ENCODE measurements at regions not wholly inside any gene's neighbourhood (a gene's known extent, or its start where the extent isn't known, plus 50 kb on each side); places are given as distances from the start of the nearest gene placed in this dataset.

DNA sequence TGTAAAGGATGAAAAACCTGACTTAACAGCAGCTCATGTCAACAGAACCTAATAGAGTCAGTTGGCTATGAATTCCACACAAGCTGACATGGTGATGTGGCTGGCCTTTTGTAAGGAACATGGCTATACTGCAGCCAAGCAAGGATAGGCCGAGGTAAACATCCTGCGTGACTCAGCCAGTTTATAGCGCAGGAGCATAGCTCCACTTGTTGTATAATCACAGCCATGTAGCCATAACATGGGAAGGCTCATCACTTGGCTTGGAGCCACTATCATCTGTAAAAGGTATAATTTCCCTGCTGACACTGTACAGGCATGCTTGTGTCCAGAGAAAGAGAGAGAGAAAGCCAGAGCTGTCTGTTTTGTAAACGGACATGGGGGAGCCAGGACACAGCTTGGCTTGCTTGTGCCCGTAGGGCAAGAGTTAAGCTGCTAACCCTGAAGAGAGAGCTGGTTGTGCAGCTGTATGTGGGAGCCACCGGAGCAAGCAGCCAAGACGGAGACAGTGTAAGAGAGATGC lies 104.4 kb upstream of the PLET1 start:
- Mint-ChIP-seq H3K36me3 (peaks cover 0 to 13% (median 0%) of the 10 kb centered on the region in 3 donors), H3K27ac (no peak overlapping the region), H3K4me3 (no peak overlapping the region), H3K4me1 (peaks cover 0 to 2% (median 0%) of the 10 kb centered on the region in 4 donors), H3K27me3 (no peaks in the 10 kb centered on the region), H3K9me3 (no peaks in the 10 kb centered on the region)
- ATAC-seq, result no peak
- DNase-seq, result no peak
- POLR2A ChIA-PET, result no interaction called here

DNA sequence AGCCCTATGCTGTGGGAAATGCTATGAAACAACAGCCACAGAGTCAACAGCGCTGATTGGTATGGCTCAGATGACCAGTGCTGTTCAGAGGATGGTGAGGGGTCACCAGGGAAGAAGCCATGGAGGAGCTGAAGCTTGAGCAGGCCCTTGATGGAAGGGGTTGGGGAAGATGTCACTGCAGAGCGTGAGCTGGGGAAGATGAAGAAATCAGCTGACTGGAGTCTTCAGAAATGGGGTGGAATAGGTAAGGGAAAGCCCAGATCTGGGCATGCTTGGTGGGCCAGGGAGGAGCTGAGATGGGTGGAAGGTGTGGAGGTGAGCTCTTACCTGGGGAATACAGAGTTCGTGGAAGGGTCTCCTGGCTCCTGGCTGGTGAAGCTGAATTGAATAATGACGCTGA lies 105.4 kb upstream of the PLET1 start:
- Mint-ChIP-seq H3K4me3 (no peak overlapping the region), H3K9me3 (no peaks in the 10 kb centered on the region), H3K4me1 (peaks cover 0 to 2% (median 0%) of the 10 kb centered on the region in 4 donors), H3K36me3 (peaks cover 0 to 14% (median 0%) of the 10 kb centered on the region in 3 donors), H3K27ac (no peak overlapping the region), H3K27me3 (no peaks in the 10 kb centered on the region)
- POLR2A ChIA-PET, result no interaction called here
- ATAC-seq, result no peak
- DNase-seq, result no peak

DNA sequence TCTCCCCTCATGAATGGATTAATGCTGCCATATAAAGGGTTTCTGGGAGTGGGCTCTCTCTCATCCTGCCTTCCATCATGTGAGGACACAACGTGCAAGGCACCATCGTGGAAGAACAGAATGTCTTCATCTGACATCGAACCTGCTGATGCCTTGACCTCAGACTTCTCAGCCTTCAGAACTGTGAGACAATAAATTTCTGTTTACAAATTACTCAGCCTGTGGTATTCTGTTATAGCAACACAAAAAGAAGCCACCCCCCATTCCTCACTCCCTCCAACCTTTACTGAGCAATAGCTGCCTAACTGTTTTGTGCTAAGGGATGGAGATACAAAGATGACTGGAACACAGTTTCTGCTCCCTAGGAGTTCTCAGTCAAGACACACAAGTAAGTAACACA lies 106.1 kb upstream of the PLET1 start:
- H3K4me1 Mint-ChIP-seq, result peaks cover 0 to 2% (median 0%) of the 10 kb centered on the region in 4 donors
- DNase-seq, result no peak
- POLR2A ChIA-PET, result no interaction called here
- H3K27ac Mint-ChIP-seq, result no peak overlapping the region
- no peaks in the 10 kb centered on the region for H3K27me3 Mint-ChIP-seq
- H3K9me3 Mint-ChIP-seq, result peaks cover 0 to under 1% (median 0%) of the 10 kb centered on the region in 9 donors
- H3K4me3 Mint-ChIP-seq, result no peak overlapping the region
- ATAC-seq, result no peak
- H3K36me3 Mint-ChIP-seq, result peaks cover 0 to 9% (median 0%) of the 10 kb centered on the region in 3 donors

DNA sequence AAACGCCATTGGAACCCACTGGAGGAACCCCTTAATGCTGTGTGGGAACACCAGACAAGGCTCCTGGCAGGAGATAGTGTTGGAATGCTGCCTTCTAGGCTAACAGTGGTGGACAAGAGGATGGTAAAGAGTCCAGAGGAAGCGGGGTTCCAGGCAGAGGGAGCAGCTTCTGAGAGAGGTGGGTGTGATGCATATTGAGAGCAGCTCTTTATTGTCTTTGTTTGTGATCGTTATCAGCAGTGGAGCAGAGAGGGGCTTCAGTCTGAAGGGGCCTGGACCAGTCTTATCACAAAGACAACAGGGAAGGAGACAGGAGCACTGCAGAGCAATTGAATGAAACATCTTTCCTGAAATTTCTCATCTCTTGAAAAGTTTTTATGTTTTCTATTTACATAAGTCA lies 106.8 kb upstream of the PLET1 start:
- ATAC-seq, result no peak
- H3K4me3 Mint-ChIP-seq, result no peak overlapping the region
- no peaks in the 10 kb centered on the region for H3K27me3 Mint-ChIP-seq
- H3K9me3 Mint-ChIP-seq, result peaks cover 0 to 6% (median 0%) of the 10 kb centered on the region in 9 donors
- POLR2A ChIA-PET, result no interaction called here
- DNase-seq, result no peak
- peaks cover 0 to 2% (median 0%) of the 10 kb centered on the region in 4 donors for H3K4me1 Mint-ChIP-seq
- H3K27ac Mint-ChIP-seq, result no peak overlapping the region
- H3K36me3 Mint-ChIP-seq, result peaks cover 0 to 9% (median 2%) of the 10 kb centered on the region in 3 donors

DNA sequence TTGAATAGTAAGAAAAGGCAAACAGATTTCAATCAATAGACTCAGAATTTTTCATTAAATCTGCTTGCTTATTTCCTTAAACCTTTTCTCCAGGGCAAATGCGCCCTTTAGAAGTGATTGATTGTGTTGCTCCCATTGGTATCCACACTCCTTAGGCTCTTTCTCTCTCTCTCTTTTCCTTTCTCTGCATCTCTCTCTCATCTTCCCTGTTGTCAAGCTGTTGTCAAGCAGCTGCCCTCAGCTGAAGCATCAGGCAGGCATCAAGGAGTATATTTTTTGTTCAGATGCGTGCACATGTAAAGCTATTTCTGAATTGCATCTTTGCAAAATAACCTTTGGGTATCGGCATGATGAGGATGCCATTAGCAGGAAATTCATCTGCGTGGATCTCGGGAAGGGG lies 107.2 kb upstream of the PLET1 start:
- Mint-ChIP-seq H3K9me3 (peaks cover 0 to 9% (median 0%) of the 10 kb centered on the region in 9 donors), H3K27ac (peak overlapping the region in 1 of 10 donors; percentile 32)

DNA sequence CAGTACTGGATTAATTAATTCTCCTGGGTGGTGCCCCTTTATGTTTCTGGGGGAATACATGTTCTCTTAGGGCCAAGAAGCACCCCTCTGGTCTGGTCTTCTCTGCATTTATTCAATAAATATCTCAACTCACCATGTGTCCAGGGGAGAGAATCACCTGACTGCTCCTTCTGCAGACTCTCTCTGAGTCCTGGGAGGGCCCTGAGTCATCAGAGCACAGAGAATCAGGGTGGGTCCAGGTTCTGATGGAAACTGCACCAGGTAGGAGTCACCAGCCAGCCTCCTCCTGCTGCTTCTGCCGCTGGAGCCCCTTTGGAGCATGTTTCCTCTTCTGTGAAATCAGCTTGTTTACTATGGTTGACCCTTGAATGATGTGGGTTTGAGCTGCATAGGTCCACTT lies 107.7 kb upstream of the PLET1 start:
- peaks cover 0 to 2% (median 0%) of the 10 kb centered on the region in 4 donors for H3K4me1 Mint-ChIP-seq
- DNase-seq (no peak), ATAC-seq (no peak)
- H3K9me3 Mint-ChIP-seq, result peaks cover 0 to 13% (median 0%) of the 10 kb centered on the region in 9 donors
- no peak overlapping the region for H3K4me3 Mint-ChIP-seq
- no peak overlapping the region for H3K27ac Mint-ChIP-seq
- H3K27me3 Mint-ChIP-seq, result no peaks in the 10 kb centered on the region
- POLR2A ChIA-PET, result no interaction called here
- peaks cover 0 to 11% (median 2%) of the 10 kb centered on the region in 3 donors for H3K36me3 Mint-ChIP-seq

More for the DNA sequence above, 107.2 kb upstream of the PLET1 start:
- POLR2A ChIA-PET, result no interaction called here
- DNase-seq (no peak), ATAC-seq (no peak)
- Mint-ChIP-seq H3K27me3 (no peaks in the 10 kb centered on the region), H3K4me1 (peaks cover 0 to 2% (median 0%) of the 10 kb centered on the region in 4 donors), H3K4me3 (no peak overlapping the region), H3K36me3 (peaks cover 0 to 9% (median 2%) of the 10 kb centered on the region in 3 donors)

DNA sequence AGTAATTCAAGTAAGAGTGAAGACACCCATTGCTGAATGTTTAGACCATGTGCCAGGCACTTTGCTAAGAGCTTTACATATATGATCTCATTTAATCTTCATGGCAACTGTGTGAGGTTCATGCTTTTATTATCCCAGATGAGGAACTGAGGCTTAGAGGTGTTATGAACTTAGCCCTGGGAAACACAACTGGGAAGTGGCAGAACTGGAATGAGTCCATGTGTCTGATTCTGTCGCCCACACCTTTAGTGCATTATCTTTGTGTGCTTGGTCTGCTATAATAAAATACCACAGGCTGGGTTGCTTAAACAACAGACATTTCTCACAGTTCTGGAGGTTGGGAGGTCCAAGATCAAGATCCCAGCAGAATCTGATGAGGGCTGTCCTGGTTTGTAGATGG lies 108.7 kb upstream of the PLET1 start:
- ATAC-seq (no peak), DNase-seq (no peak)
- Mint-ChIP-seq H3K27ac (no peak overlapping the region), H3K27me3 (no peaks in the 10 kb centered on the region), H3K4me3 (no peak overlapping the region), H3K4me1 (peaks cover 0 to 2% (median 0%) of the 10 kb centered on the region in 4 donors), H3K9me3 (peaks cover 0 to 13% (median 0%) of the 10 kb centered on the region in 9 donors), H3K36me3 (peaks cover 0 to 12% (median 2%) of the 10 kb centered on the region in 3 donors)
- POLR2A ChIA-PET, result no interaction called here

DNA sequence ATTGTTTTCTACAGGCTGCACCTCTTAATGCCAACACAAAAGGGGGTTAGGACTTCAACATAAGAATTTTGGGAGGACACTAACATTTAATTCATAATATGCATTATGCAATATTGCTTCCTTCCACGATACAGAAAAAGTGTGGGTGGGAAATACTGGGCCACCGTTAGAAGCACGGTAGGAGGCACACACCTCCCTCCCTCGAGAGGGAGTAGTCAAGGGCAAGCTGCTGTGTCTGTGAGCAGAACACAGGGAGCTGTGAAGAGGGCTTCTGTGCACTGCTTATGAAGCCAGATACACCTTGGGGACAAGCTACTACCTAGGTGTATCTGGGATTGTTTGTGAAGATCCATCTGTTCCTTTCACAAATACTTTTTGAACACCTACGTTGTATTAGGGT lies 109.3 kb upstream of the PLET1 start:
- DNase-seq, result no peak
- H3K27me3 Mint-ChIP-seq, result no peaks in the 10 kb centered on the region
- peaks cover 0 to 13% (median 0%) of the 10 kb centered on the region in 9 donors for H3K9me3 Mint-ChIP-seq
- H3K36me3 Mint-ChIP-seq, result peaks cover 0 to 16% (median 2%) of the 10 kb centered on the region in 3 donors
- peaks cover 0 to 2% (median 0%) of the 10 kb centered on the region in 4 donors for H3K4me1 Mint-ChIP-seq
- no peak for ATAC-seq
- H3K27ac Mint-ChIP-seq, result no peak overlapping the region
- no peak overlapping the region for H3K4me3 Mint-ChIP-seq
- POLR2A ChIA-PET, result no interaction called here

DNA sequence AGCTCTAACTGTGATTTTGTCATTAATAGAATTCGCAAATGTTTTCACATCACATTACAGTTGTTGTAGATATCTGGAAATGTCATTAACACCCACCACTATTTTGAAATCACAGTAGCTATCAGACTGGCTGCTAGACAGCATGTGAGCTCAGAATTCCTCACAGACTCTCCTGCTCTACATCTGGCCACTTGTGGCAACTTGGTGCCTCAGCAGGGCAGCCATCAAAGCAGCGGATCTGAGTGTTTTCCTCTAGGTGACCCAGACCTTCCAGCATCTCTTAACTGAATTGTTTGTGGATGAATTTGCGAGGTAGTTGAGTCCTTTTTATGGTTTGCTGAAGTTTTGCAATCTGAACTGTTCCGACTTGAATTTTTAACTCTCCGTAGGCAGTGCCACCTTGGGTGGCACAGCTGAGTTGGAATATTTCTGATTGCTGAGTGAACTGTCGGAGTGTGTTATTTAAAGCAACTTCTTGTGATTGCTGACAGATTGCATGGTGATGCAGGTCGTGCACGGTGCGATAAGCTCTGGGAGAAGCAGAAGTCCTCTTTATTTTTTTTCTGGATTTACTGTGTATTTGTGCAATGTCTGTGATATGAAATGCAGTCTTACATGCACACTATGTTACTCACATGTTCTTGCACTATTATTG lies 114.0 kb upstream of the PLET1 start:
- no peak for DNase-seq
- H3K4me3 Mint-ChIP-seq, result no peak overlapping the region
- peaks cover 0 to 11% (median 2%) of the 10 kb centered on the region in 3 donors for H3K36me3 Mint-ChIP-seq
- POLR2A ChIA-PET, result no interaction called here
- H3K4me1 Mint-ChIP-seq, result no peaks in the 10 kb centered on the region
- H3K9me3 Mint-ChIP-seq, result peaks cover 0 to 13% (median 0%) of the 10 kb centered on the region in 9 donors
- no peak for ATAC-seq
- H3K27me3 Mint-ChIP-seq, result no peaks in the 10 kb centered on the region
- H3K27ac Mint-ChIP-seq, result no peak overlapping the region

DNA sequence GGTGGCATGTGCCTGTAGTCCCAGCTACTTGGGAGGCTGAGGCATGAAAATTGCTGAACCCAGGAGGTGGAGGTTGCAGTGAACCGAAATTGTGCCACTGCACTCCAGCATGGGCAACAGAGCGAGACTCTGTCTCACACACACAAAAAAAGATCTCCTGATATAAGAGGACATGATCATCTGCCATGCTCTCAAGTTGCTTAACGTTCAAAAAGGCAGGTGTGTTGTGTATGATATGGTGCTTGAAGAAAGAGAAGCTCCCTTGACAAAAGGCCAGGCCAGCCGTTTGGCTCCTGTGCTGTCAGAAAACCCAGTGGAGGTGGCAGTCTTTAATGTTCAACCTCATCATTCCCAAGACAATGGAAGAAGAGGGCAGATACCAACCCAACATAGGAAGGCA lies 117.3 kb upstream of the PLET1 start:
- H3K27me3 Mint-ChIP-seq, result no peaks in the 10 kb centered on the region
- no peak overlapping the region for H3K4me3 Mint-ChIP-seq
- POLR2A ChIA-PET, result no interaction called here
- DNase-seq (no peak), ATAC-seq (no peak)
- H3K27ac Mint-ChIP-seq, result no peak overlapping the region
- peaks cover 0 to 5% (median 0%) of the 10 kb centered on the region in 9 donors for H3K9me3 Mint-ChIP-seq
- H3K4me1 Mint-ChIP-seq, result no peaks in the 10 kb centered on the region
- H3K36me3 Mint-ChIP-seq, result peaks cover 0 to 6% (median 0%) of the 10 kb centered on the region in 3 donors

DNA sequence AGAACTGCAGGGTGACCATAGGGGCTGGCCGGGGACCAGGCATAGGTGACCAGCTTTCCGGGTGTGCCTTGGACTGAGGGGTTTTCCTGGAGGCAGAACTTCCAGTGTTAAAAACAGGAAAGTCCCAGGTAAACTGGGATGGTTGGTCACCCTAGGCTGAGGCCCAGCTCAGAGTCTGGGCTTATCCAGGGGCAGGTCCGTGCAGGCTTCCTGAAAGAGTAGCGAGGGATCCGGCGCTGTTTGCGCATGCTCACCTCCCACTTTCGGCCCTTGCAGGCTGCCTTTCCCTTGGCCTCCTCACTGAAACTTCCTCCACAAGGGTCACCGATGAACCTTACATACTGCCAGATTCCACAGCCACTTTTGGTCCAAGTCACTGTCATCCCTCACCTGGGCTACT lies 119.8 kb upstream of the PLET1 start:
- no peaks in the 10 kb centered on the region for H3K27me3 Mint-ChIP-seq
- peaks cover 0 to 14% (median 0%) of the 10 kb centered on the region in 9 donors for H3K9me3 Mint-ChIP-seq
- POLR2A ChIA-PET, result no interaction called here
- H3K4me1 Mint-ChIP-seq, result no peaks in the 10 kb centered on the region
- no peak overlapping the region for H3K27ac Mint-ChIP-seq
- no peak for ATAC-seq
- no peaks in the 10 kb centered on the region for H3K36me3 Mint-ChIP-seq
- DNase-seq, result no peak
- H3K4me3 Mint-ChIP-seq, result no peak overlapping the region

DNA sequence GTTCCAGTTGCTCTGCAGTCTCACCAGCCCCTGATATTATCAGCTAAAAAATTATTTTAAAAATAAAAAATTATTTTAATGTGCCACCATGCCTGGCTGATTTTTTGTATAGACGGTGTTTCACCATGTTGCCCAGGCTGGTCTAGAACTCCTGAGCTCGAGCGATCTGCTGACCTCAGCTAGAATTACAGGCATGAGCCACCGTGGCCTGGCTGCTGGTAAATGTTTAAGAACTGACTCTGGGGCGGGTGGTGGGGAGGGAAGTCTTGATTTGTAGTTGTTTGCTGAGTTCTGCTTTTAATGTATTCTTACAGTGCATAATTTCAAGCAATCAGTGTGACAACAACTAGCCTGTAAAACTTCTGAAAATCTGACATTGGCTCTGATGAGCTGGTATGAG lies 120.9 kb upstream of the PLET1 start:
- H3K4me1 Mint-ChIP-seq, result no peaks in the 10 kb centered on the region
- no peaks in the 10 kb centered on the region for H3K27me3 Mint-ChIP-seq
- H3K4me3 Mint-ChIP-seq, result no peak overlapping the region
- H3K9me3 Mint-ChIP-seq, result peaks cover 0 to 14% (median 5%) of the 10 kb centered on the region in 9 donors
- DNase-seq (no peak), ATAC-seq (no peak)
- H3K27ac Mint-ChIP-seq, result no peak overlapping the region
- H3K36me3 Mint-ChIP-seq, result no peaks in the 10 kb centered on the region
- POLR2A ChIA-PET, result interaction anchor here (0.7 kb wide), 1 partner anchor 20 kb away, joined by 4 read pairs; no protein-coding TSS in a partner anchor

DNA sequence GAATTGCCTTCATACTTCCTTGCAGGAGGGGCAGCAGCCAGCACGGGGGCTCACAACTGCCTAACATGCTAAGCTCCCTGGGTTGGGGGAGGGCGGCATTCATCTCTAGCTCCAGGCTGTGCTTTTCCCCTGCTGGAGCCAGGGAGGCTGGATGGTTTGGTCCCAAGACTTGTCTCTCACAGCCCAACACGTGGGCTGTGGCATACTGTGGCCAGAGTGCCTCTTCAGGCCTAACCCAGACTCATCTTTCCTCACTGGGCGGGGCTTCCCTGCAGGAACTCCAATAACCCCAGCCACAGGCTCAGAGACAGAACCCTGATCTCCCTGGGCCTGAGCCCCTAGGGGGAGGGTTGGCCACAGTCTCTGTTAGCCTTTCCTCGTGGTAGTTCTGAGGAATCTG lies 121.9 kb upstream of the PLET1 start:
- no peak overlapping the region for H3K4me3 Mint-ChIP-seq
- POLR2A ChIA-PET, result no interaction called here
- DNase-seq (no peak), ATAC-seq (no peak)
- no peaks in the 10 kb centered on the region for H3K36me3 Mint-ChIP-seq
- H3K27me3 Mint-ChIP-seq, result no peaks in the 10 kb centered on the region
- H3K27ac Mint-ChIP-seq, result no peak overlapping the region
- H3K9me3 Mint-ChIP-seq, result peaks cover 0 to 20% (median 5%) of the 10 kb centered on the region in 9 donors
- H3K4me1 Mint-ChIP-seq, result no peaks in the 10 kb centered on the region
